HG02970 (cell line): ENCODE measurements at regions not wholly inside any gene's neighbourhood (a gene's known extent, or its start where the extent isn't known, plus 50 kb on each side); places are given as distances from the start of the nearest gene placed in this dataset.

ENCODE experiments used
- ATAC-seq: cut with Tn5 transposase; IDR thresholded peaks from one replicate; pipeline ENCODE4 v1.9.1; 2021; ENCODE audit warnings: mild to moderate bottlenecking, moderate library complexity, moderate number of reproducible peaks; ENCODE audit not compliant: unreplicated experiment, low FRiP score

GRCh38 chr18:56326336-56327072 is 311.9 kb downstream of the TXNL1 start:
- no peak for ATAC-seq

GRCh38 chr18:56323673-56324072 is 314.7 kb downstream of the TXNL1 start:
- ATAC-seq = no peak

GRCh38 chr18:56322406-56322805 is 316.0 kb downstream of the TXNL1 start:
- ATAC-seq = no peak

GRCh38 chr18:56321470-56321869 is 316.9 kb downstream of the TXNL1 start:
- no peak for ATAC-seq

- no peak for ATAC-seq
These were observed 318.4 kb downstream of the TXNL1 start for GRCh38 chr18:56319953-56320352.

- no peak for ATAC-seq
These were observed 321.7 kb downstream of the TXNL1 start for GRCh38 chr18:56316727-56317126.

GRCh38 chr18:56315363-56315762 is 323.0 kb downstream of the TXNL1 start:
- ATAC-seq = no peak

GRCh38 chr18:56314396-56314795 is 324.0 kb downstream of the TXNL1 start:
- ATAC-seq = no peak

- ATAC-seq = no peak
These were observed 325.6 kb downstream of the TXNL1 start for GRCh38 chr18:56312551-56313335.

GRCh38 chr18:56309104-56309503 is 329.3 kb downstream of the TXNL1 start:
- no peak for ATAC-seq

GRCh38 chr18:56307354-56308170 is 330.8 kb downstream of the TXNL1 start:
- no peak for ATAC-seq

- ATAC-seq = no peak
These were observed 331.6 kb downstream of the TXNL1 start for GRCh38 chr18:56306797-56307196.

GRCh38 chr18:56305583-56305982 is 332.8 kb downstream of the TXNL1 start:
- no peak for ATAC-seq

- no peak for ATAC-seq
These were observed 336.2 kb downstream of the TXNL1 start for GRCh38 chr18:56302156-56302555.

GRCh38 chr18:56299740-56300139 is 338.7 kb downstream of the TXNL1 start:
- no peak for ATAC-seq

GRCh38 chr18:56298935-56299334 is 339.5 kb downstream of the TXNL1 start:
- no peak for ATAC-seq

- no peak for ATAC-seq
These were observed 342.0 kb downstream of the TXNL1 start for GRCh38 chr18:56296381-56296780.

GRCh38 chr18:56294484-56295183 is 343.8 kb downstream of the TXNL1 start:
- no peak for ATAC-seq

GRCh38 chr18:56291294-56291693 is 347.1 kb downstream of the TXNL1 start:
- ATAC-seq = no peak

- no peak for ATAC-seq
These were observed 349.0 kb downstream of the TXNL1 start for GRCh38 chr18:56289381-56289780.
